HEK293T (cell line): ENCODE measurements at regions not wholly inside any gene's neighbourhood (a gene's known extent, or its start where the extent isn't known, plus 50 kb on each side); places are given as distances from the start of the nearest gene placed in this dataset.

Experiments used
- ARNT ChIP-seq: fragments of 450-650 bp; IDR thresholded peaks from 2 replicates; pipeline ENCODE4 v1.6.1; 2017; ENCODE audit warnings: mild to moderate bottlenecking
- BHLHE40 ChIP-seq: fragments of 450-650 bp; IDR thresholded peaks from 2 replicates; pipeline ENCODE4 v1.6.1; 2016; ENCODE audit warnings: mild to moderate bottlenecking, moderate library complexity, borderline replicate concordance
- CTBP1 ChIP-seq: fragments of 450-650 bp; IDR thresholded peaks from 2 replicates; pipeline ENCODE4 v1.6.1; 2016; ENCODE audit warnings: borderline replicate concordance
- ELF4 ChIP-seq: fragments of 450-650 bp; IDR thresholded peaks from 2 replicates; pipeline ENCODE4 v1.6.1; 2017; ENCODE audit warnings: antibody characterized with exemption
- FOXA1 ChIP-seq: fragments of 450-650 bp; IDR thresholded peaks from 2 replicates; pipeline ENCODE4 v1.6.1; 2016; ENCODE audit warnings: mild to moderate bottlenecking
- FOXK2 ChIP-seq: fragments of 450-650 bp; IDR thresholded peaks from 2 replicates; pipeline ENCODE4 v1.6.1; 2016; ENCODE audit warnings: mild to moderate bottlenecking
- FOXM1 ChIP-seq: fragments of 450-650 bp; IDR thresholded peaks from 2 replicates; pipeline ENCODE4 v1.6.1; 2017; ENCODE audit warnings: mild to moderate bottlenecking, borderline replicate concordance
- HDGF ChIP-seq: fragments of 450-650 bp; IDR thresholded peaks from 2 replicates; pipeline ENCODE4 v1.6.1; 2017; ENCODE audit warnings: antibody characterized with exemption, borderline replicate concordance
- L3MBTL2 ChIP-seq: fragments of 450-650 bp; conservative IDR thresholded peaks from 2 replicates; pipeline ENCODE4 v1.6.1; 2016; ENCODE audit warnings: mild to moderate bottlenecking
- LEF1 ChIP-seq: fragments of 450-650 bp; IDR thresholded peaks from 2 replicates; pipeline ENCODE4 v1.6.1; 2017; ENCODE audit warnings: mild to moderate bottlenecking, borderline replicate concordance
- SP1 ChIP-seq: fragments of 450-650 bp; IDR thresholded peaks from 2 replicates; pipeline ENCODE4 v1.6.1; 2017
- TARDBP ChIP-seq: fragments of 450-650 bp; IDR thresholded peaks from 2 replicates; pipeline ENCODE4 v1.6.1; 2016
- TF ChIP-seq, protein P1 (sequence below): fragments of 450-650 bp; IDR thresholded peaks from 2 replicates; pipeline ENCODE4 v1.6.1; 2016

DNA sequence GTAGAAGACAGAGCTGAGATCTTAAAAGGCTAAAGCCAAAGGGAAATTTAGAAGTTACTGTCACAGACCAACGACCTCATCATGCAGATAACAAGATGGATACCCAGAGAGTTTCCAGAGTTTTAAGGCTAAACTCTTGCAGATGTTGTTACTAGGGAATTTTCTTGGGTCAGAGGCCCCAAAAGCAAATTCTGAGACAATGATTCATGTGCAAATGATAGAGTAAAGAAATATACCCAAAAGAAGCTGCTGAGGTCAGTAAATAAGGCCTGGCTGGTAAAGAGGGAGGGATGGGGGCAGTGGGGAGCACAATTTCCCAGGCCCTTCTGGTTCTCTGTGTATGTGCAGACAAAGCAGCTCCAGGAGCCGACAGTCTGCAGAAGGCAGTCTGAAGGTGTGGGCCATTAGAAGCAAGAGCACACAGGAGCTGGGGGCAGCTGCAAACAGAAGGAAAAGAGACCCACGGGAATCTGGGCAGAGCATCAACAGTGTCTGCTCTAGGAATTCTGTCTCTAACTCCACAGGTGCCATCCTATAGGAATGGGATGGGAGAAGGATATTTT is 330.8 kb downstream of the TBC1D4 start:
- TF ChIP-seq SP1 = no peak
- no peak for TF ChIP-seq ARNT
- TF ChIP-seq, protein P1, sequence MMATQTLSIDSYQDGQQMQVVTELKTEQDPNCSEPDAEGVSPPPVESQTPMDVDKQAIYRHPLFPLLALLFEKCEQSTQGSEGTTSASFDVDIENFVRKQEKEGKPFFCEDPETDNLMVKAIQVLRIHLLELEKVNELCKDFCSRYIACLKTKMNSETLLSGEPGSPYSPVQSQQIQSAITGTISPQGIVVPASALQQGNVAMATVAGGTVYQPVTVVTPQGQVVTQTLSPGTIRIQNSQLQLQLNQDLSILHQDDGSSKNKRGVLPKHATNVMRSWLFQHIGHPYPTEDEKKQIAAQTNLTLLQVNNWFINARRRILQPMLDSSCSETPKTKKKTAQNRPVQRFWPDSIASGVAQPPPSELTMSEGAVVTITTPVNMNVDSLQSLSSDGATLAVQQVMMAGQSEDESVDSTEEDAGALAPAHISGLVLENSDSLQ = no peak
- TF ChIP-seq FOXM1 = no peak
- no peak for TF ChIP-seq ELF4
- TF ChIP-seq TARDBP = no peak
- no peak for TF ChIP-seq L3MBTL2
- TF ChIP-seq LEF1 = no peak
- no peak for TF ChIP-seq BHLHE40
- no peak for TF ChIP-seq CTBP1
- no peak for TF ChIP-seq FOXA1
- TF ChIP-seq FOXK2 = no peak
- no peak for TF ChIP-seq HDGF
